ENCODE measurements at regions not wholly inside any gene's neighbourhood (a gene's known extent, or its start where the extent isn't known, plus 50 kb on each side); places are given as distances from the start of the nearest gene placed in this dataset.

GRCh38 chr4:11009281-11009680, 324.7 kb upstream of the CLNK start:
- H3K27ac ChIP-seq (ENCODE audit: low read depth, low read length), result no peak overlapping the region
- TF ChIP-seq CEBPB (IDR thresholded peaks at IDR 0.05; ENCODE audit: low read depth), result no peak
- no peak for TF ChIP-seq EZH2phosphoT487 (IDR thresholded peaks at IDR 0.05; ENCODE audit: borderline replicate concordance)
- TF ChIP-seq YY1 (IDR thresholded peaks at IDR 0.05; ENCODE audit: extremely low read depth, insufficient replicate concordance, low read depth, low read length), result no peak
- TF ChIP-seq REST (IDR thresholded peaks at IDR 0.05; ENCODE audit: low read depth), result no peak
- TF ChIP-seq FOSL1 (IDR thresholded peaks at IDR 0.05; ENCODE audit: low read depth), result no peak
- no peak for TF ChIP-seq ATF3 (IDR thresholded peaks at IDR 0.05)
- TF ChIP-seq POLR2A (IDR thresholded peaks at IDR 0.05; ENCODE audit: borderline replicate concordance, extremely low read depth, insufficient read depth, insufficient read length), result no peak
- TF ChIP-seq CBX3 (IDR thresholded peaks at IDR 0.05; ENCODE audit: low read depth), result no peak
- TF ChIP-seq JUND (IDR thresholded peaks at IDR 0.05), result no peak
- TF ChIP-seq SIN3A (IDR thresholded peaks at IDR 0.05; ENCODE audit: low read depth), result no peak
- TF ChIP-seq CTCF (IDR thresholded peaks at IDR 0.05 in 2 of 3, conservative IDR thresholded peaks at IDR 0.05 in 1 of 3; ENCODE audit: borderline replicate concordance in 1 of 3, insufficient read depth in 1 of 3, low read depth in 2 of 3, low read length in 2 of 3), result no peak
- no peak for TF ChIP-seq ZBTB33 (IDR thresholded peaks at IDR 0.05; ENCODE audit: extremely low read depth, insufficient replicate concordance, low read length)
- TF ChIP-seq EZH2 (IDR thresholded peaks at IDR 0.05), result no peak
- TF ChIP-seq ELF1 (IDR thresholded peaks at IDR 0.05; ENCODE audit: borderline replicate concordance, low read depth), result no peak
- TF ChIP-seq POLR2AphosphoS5 (IDR thresholded peaks at IDR 0.05; ENCODE audit: low read depth, low read length), result no peak
- no peaks in the 10 kb centered on the region for H3K79me2 ChIP-seq (ENCODE audit: insufficient read depth, low read length)
- POLR2A ChIA-PET, result no interaction called here
- no peaks in the 10 kb centered on the region for H4K20me1 ChIP-seq (ENCODE audit: insufficient read depth)
- no peak overlapping the region for H3K4me3 ChIP-seq (replicated peaks in 1 of 2; ENCODE audit: low read depth in 1 of 2, low read length in 2 of 2)
- no TSS peak for BruUV-seq (replicated peaks)
- CTCF ChIA-PET, result no interaction called here
- no peaks in the 10 kb centered on the region for H3K9me3 ChIP-seq (ENCODE audit: control insufficient read depth in 1 of 2, insufficient read depth in 1 of 2, low read depth in 1 of 2, low read length in 2 of 2)
- ATAC-seq (no peak), DNase-seq (ENCODE audit: low read depth, low spot score) (no peak)
- intact Hi-C loops (cut with micrococcal nuclease), result no loop called here
- H3K27me3 ChIP-seq (ENCODE audit: insufficient read depth, low read length), result no peaks in the 10 kb centered on the region
- no peak overlapping the region for H2AFZ ChIP-seq (ENCODE audit: low read depth, low read length, poor library complexity, severe bottlenecking)
- no peak overlapping the region for H3K4me2 ChIP-seq (ENCODE audit: low read length)
- H3K36me3 ChIP-seq (ENCODE audit: control insufficient read depth in 1 of 2, insufficient read depth in 2 of 2, low read length in 2 of 2), result no peaks in the 10 kb centered on the region
- no peaks in the 10 kb centered on the region for H3K4me1 ChIP-seq (ENCODE audit: control insufficient read depth in 1 of 2, insufficient read depth in 2 of 2, low read length in 2 of 2)
- H3K9me2 ChIP-seq (ENCODE audit: insufficient read depth), result no peaks in the 10 kb centered on the region
- no peak overlapping the region for H3K9ac ChIP-seq (ENCODE audit: low read length)
- RAD21 ChIA-PET (ENCODE audit: low non-redundant PET in 1 of 2, low total read pairs in 2 of 2, uncharacterized antibody in 2 of 2, unreplicated experiment in 2 of 2), result no interaction called here
